ENCODE measurements at regions not wholly inside any gene's neighbourhood (a gene's known extent, or its start where the extent isn't known, plus 50 kb on each side); places are given as distances from the start of the nearest gene placed in this dataset.

DNA sequence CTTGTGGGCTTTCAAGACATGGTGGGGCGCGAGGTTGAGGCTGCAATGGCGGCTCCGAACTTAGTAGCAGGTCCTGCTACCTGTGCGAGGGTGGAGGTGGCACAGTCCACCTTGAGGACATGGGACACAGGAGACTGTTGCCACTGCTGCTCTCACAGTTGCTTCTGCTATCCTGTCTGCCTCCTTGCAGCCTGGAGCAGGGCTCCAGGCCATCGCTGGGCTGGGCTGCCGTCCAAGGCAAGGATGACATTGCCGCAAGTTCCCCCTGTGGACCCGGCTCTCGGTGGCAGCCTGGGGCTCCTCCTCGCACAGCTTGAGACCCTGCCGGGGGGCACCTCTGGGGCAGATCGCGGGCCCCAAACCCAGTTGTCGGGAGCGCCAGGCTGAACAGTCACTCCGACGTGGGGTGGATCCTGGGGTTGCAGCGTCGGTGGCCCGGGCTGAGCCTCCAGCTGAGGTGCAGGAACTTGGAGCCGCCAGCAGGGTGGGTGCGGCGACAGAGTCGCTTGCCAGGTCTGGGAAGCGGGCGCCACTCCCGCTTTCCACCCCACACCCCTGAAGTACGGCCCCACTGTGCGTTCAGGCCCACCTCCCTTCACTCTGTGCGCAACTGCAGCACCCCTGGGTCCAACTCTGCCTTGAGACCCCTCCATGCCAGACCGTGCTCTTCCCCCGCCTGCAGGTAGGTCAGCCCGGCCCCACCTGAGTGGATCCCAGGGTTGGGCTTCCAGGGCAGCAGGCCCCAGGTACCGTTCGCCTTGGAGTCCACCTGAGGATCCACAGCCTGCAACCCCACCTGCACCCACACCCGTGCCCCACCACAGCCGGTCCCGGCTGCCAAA, 192.7 kb upstream of the NUDT6 start:
- TF ChIP-seq, protein P1, sequence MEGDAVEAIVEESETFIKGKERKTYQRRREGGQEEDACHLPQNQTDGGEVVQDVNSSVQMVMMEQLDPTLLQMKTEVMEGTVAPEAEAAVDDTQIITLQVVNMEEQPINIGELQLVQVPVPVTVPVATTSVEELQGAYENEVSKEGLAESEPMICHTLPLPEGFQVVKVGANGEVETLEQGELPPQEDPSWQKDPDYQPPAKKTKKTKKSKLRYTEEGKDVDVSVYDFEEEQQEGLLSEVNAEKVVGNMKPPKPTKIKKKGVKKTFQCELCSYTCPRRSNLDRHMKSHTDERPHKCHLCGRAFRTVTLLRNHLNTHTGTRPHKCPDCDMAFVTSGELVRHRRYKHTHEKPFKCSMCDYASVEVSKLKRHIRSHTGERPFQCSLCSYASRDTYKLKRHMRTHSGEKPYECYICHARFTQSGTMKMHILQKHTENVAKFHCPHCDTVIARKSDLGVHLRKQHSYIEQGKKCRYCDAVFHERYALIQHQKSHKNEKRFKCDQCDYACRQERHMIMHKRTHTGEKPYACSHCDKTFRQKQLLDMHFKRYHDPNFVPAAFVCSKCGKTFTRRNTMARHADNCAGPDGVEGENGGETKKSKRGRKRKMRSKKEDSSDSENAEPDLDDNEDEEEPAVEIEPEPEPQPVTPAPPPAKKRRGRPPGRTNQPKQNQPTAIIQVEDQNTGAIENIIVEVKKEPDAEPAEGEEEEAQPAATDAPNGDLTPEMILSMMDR (IDR thresholded peaks at IDR 0.05; ENCODE audit: extremely low read depth, missing control alignments), result no peak
- no peak for DNase-seq (ENCODE audit: low spot score)

DNA sequence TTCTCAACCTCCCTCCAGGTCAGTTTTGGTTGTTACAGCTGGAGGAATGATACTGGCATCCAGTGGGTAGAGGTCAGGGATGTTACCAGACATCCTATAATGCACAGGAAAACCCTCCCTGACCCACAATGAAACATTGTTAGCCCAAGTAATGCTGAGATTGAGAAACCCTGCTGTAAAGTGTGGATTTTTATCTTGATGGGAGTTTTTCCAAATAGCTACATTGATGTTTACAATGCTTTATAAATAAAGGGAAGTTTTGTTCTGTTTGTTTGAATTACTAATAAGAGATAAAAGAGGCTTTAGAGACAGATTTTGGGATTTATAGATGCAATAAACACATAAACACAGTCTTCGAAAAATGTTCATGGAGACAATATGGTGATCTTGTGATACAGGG, 194.0 kb upstream of the NUDT6 start:
- TF ChIP-seq, protein P1 (IDR thresholded peaks at IDR 0.05; ENCODE audit: extremely low read depth, missing control alignments), result no peak
- DNase-seq (ENCODE audit: low spot score), result no peak

DNA sequence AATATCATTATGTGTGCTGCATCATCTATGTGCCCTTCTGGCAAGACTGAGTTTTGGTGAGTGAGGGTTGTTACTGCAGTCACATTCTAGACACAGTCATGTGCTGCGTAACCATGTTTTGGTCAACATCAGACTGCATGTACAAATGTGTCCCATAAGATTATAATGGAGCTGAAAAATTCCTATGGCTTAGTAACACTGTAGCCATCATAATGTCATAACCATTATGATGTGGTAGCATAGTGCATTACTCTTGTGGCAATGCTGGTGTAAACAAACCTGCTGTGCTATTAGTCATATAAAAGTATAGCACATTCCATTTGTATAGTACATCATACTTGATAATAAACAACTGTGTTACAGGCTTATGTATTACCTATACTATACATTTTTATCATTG, 198.1 kb upstream of the NUDT6 start:
- no peak for DNase-seq (ENCODE audit: low spot score)
- TF ChIP-seq, protein P1 (IDR thresholded peaks at IDR 0.05; ENCODE audit: extremely low read depth, missing control alignments), result no peak

DNA sequence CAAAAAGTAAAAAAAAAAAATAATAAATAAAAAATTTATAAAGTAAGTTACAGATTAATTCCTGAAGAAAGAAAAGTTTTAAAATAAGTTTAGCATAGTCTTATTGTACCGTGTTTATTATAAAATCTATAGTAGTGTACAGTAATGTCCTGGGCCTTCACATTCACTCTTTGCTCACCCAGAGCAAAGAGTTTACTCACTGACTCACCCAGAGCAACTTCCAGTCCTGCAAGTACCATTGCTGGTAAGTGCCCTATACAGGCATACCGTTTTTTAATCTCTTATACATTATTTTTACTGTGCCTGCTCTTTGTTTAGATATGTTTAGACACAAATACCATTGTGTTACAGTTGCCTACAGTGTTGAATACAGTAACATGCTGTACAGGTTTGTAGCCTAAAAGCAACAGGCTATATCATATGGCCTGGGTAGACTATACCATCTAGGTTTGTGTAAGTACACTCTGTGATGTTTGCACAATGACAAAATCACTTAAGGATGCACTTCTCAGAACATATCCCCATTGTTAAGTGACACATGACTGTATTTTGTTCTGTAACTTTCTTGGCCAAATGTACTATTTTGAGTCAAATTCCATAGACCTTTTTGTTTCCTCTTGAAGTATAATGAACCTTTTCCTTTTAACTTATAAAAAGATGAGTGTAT, 199.0 kb upstream of the NUDT6 start:
- DNase-seq (ENCODE audit: low spot score), result no peak
- TF ChIP-seq, protein P1 (IDR thresholded peaks at IDR 0.05; ENCODE audit: extremely low read depth, missing control alignments), result no peak

DNA sequence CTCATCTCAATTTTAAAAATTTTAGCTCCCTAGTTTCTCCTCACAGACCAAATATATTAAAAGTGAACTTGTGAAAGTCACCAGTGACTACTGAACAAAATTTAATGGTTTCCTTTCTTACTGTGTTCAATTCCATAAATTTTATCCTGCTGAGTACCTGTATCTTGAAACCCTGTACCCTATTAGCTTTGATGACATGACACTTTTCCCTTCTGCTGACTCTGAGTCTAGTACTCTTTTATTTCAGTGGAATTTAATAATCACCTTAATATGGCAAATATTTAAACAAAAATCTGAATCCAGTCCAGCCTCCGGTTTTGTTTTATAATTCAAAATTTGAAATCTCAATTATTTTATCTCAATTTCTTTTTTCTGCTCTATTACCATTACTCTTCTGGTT, 203.1 kb upstream of the NUDT6 start:
- TF ChIP-seq, protein P1 (IDR thresholded peaks at IDR 0.05; ENCODE audit: extremely low read depth, missing control alignments), result no peak
- no peak for DNase-seq (ENCODE audit: low spot score)

DNA sequence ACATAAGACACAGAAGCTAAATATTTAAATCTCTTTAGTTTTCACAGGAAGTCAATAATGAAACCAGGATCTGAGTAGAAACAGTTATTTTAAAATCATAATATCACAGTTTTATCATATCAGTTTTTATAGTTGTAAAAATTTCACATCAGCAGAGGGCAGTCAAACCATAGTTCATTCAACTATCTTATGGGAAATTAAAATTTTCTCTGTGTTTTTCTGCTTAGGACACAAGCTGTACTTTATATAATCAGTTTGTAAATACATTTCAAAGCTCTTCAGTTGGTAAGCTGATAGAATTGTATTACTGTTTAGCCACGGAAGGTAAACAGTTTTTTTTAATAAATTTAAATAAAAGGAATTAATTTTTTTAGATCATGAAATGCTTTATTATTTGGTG, 204.8 kb upstream of the NUDT6 start:
- DNase-seq (ENCODE audit: low spot score), result no peak
- TF ChIP-seq, protein P1 (IDR thresholded peaks at IDR 0.05; ENCODE audit: extremely low read depth, missing control alignments), result no peak

DNA sequence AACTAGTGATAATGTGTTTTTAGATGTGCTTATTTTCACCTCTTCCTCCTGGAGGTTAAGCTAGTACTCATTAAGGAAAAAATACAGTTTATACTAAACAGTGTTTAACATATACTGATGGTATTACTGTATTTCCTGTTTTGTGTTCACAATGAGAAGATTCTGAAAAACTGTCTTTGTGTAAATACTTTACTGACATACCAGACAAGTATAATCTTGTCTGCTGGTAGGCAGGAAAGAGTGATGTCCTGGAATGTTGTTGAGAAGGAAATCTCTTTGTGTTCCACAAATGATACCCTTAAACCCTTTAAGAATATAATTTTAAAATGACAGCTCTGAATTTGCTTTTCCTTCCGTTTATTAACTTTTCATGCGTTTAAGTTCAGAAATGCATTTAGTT, 205.5 kb upstream of the NUDT6 start:
- DNase-seq (ENCODE audit: low spot score), result no peak
- TF ChIP-seq, protein P1 (IDR thresholded peaks at IDR 0.05; ENCODE audit: extremely low read depth, missing control alignments), result no peak

Data from GM20000 (cell line).